CD4-positive, alpha-beta T cell treated with Interleukin-2 at 100 ng/mL for 4 hours (primary cell): ENCODE measurements at regions not wholly inside any gene's neighbourhood (a gene's known extent, or its start where the extent isn't known, plus 50 kb on each side); places are given as distances from the start of the nearest gene placed in this dataset.
"Not testable (repeated sequence)": the region's sequence is repeated elsewhere in the genome, so short reads cannot be mapped to it uniquely, and the experiment has no call there.

ENCODE experiments used
- DNase-seq: peaks from one replicate; pipeline ENCODE4 v3.0.0-alpha.2; 2020; ENCODE audit warnings: low spot score

DNA sequence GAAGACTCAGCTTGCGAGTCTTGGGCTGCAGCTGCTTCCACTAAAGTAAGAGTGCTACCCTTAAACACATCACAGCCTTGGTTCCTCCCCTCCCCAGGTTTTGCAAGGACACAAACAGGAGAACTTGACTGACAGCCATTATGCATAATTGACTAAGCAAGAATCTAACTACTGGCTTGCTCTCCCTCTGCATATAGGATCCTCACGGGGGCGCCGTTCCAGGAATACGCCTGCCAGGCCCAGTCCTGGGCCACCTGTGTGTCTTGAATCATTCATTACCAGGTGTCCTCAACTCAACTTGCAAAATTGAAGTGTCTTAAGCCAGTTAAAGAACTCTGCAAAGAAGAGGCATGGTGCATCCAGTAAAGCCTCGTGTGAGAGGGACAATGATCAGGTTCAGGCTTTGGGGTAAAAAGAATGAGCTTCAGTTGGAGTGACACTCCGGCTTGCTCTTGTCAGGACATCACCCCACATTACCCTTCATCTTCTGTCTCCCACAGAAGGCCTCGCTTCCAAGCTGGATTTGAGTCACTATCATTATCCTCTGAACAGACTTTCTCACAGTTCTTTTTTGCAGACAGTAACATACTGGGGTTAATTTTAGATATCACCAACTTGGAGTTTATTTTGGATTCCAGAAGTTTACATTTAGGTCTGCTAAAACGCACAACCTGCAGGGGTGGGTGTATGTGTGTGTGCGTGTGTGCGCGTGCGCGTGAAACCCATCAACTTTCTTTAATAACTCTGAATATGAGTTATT lies 273.5 kb upstream of the HS3ST1 start:
- DNase-seq, result no peak

DNA sequence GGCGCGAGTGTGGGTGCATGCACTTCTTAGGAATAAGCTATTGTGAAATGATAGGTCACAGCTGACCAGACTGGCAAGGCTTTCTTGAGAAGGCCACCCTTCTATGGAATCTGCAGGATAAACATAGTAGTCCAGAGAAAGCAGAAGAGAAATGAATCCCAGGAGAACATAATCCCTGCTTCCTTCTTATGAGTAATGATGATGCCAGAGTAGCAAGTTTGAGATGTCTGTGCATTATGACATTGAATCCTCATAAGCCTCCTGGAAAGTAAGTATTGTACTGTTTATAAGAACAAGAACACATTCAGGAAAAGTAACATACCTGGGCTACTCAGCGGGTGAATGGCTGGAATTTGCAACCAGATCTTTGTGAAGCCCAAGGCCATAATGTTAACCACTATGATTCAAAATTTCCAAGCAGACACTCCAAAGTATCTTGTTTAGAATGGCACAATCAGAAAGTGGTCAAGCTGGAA lies 272.1 kb upstream of the HS3ST1 start:
- DNase-seq, result no peak

DNA sequence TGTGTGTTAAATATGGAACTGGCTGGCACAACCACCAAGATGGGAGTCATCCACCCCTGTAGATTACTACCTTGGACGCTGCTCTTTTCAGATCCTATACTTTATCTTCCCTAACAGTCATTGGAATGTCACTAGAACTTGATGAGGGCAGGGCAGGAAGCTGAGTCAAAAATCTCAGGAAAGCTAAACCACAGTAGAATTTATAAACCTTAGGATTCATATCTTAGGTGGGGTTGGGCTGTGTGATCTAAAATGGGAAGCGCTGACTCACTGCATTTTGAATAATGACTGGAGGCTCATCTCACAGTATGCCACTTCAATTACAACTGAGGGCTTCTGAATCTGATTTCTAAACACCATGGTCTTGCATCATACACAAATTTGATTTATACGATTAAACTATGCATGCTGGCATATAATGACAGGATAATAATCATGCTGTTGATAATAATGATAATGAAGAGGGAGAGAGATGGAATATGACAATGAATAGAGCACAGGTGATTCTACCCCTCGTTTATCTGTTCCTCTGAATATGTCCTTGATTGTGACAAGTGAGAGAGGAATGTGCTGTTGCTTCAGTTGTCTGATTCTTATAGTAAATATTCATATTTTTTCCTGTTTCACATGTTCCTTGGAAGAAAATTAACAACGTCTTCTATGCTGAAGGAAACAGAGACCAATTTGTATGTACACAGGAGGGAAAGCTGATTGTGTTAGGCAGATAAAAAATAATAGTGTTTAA lies 270.3 kb upstream of the HS3ST1 start:
- no peak for DNase-seq

DNA sequence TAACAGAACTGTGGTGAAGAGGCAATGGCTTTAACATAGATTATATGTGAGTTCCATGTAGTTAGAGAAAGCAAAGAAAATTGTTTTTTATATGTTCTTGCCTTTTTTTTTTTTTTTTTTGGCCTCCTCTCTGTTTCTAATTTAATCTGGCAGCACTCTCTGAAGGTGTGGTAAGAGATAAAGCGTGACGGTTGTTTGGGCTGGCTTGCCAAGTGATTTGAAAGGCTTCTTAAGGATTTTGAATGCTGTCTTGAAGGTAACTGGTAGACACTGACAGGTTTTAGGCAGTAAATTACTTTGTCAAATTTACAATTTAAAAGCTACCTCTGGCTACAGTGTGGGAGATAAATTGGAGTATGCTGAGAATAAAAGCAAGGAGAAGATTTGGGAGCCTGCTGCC lies 269.3 kb upstream of the HS3ST1 start:
- no peak for DNase-seq

DNA sequence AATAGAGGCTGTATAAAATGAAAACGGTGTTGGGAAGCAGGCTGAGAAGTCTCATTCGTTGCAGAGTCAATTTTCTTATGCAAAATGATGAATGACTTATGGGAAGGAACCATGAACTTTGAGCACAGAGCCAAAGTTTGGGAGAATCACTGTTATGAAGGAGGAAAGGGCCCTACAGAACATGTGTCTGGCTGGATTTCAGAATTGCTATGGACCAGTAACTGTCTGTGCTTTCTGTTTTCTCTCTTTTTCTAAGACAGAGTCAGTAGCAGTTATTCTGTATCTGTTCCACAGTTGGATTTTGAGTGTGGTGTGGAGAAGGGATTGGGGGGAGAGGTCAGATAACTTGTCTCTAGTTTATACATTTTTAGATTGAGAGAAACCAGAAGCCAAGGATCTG lies 265.0 kb upstream of the HS3ST1 start:
- DNase-seq, result no peak

DNA sequence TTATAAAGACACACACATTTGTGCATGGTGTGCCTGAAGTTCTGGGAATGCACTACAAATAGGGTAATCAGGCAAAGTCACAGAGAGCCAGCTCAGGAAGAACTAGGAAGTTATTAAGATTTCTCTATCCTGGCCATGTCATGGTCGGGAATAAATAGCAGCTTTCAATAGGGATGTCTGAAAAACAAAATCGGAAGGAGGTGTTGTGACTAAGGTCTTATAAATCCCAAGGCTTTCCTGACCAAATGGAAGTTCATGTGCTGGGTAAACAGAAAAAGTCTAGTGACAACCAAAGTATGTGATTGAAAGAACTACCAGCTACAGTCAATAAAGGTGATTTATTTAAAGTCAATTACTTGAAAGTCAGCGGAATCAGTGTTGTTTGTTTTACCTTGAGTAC lies 262.5 kb upstream of the HS3ST1 start:
- no peak for DNase-seq

DNA sequence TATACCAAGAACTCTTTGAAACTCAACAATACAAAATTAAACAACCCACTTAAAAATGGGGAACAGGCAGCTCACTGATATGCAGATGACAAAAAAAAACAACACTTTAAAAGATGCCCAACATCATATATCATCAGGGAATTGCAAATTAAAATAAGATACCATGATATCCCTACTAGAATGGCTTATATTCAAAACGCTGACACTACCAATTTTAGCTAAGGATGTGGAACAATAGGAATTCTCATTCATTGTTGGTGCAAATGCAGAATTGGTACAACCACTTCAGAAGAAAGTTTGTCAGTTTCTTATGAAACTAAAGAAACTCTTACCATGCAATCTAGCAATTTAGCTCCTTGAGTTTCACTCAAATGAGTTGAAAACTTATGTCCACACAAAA lies 259.0 kb upstream of the HS3ST1 start:
- DNase-seq, result no peak

DNA sequence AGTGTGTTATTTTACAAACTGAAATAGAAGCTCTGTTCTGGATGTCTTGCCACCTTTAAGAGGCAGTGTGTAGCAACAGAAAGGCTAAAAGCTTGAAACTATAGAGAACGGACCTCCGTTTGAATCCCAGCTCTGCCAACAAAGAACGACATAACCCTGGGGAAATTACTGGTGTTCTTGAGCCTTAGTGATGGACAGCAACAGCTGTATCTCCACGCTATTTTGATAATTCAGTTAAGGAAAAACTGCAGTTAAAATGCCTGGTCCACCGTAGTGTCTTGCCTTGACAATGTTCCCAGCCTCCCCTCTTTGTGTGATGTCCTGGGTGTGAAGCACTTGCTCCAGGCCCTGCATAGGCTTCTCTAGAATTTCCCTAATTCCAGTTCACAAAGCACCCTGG lies 256.8 kb upstream of the HS3ST1 start:
- DNase-seq, result no peak

DNA sequence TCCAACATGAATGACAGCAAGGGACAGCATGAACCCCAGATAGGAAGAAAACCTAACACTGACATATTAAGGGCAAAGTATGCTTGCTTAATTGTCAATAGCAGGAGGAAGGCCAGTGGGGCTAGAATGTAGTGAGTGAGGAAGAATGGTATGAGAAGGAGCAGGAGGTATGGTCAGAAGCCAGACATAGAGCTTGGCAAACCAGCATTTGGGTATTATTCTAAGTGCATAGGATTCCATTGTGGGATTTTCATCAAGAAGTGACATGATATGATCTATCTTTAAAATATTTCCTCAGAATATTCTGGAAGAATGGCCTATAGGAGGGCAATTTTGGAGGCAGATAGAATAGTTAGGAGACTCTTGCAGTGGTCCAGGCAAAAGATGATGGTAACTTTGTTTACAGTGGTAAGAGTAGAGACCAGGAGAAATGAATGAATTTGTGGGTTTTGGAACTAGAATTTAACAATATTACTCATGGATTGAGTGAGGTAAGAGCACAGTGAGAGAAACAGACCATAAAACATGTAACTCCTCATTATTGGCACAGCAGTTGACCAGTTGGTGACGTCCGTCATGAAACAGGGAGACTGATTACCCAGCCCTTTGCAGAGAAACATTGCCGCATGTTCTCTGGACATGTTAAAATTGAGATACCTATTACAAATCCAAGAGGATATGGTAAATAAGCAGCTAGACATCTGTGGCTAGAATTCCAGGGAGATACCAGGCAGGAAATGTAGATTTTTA lies 246.5 kb upstream of the HS3ST1 start:
- DNase-seq, result no peak

DNA sequence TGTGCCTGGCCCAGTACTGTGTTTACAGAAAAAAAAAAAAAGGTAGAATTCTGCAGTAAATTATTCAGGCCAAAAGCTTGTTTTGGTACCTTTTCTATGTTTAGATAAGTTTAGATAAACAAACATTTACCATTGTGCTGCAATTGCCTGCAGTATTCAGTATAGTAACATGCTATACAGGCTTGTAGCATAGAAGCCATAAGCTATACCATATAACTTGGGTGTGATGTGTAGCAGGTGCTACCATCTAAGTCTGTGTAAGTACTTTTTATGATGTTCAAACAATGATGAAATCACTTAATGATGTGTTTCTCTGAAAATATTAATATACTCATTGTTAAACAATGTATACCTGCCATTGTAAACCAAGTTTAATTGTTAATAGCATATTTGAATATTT lies 241.6 kb upstream of the HS3ST1 start:
- no peak for DNase-seq

DNA sequence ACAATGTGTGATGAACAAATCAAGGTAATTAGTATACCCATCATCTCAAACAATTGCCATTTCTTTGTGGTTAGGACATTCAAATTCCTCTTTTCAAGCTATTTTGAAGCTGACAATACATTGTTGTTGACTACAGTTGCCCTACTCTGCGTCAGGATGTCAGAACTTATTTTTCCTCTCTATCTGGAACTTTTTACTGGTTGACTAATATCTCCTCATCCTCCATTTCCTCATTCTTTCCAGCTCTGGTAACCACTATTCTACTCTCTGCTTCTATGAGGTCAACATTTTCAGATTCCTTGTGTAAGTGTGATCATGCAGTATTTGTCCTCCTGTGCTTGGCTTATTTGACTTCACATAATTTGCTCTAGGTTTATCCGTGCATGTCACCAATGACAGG lies 240.5 kb upstream of the HS3ST1 start:
- no peak for DNase-seq

DNA sequence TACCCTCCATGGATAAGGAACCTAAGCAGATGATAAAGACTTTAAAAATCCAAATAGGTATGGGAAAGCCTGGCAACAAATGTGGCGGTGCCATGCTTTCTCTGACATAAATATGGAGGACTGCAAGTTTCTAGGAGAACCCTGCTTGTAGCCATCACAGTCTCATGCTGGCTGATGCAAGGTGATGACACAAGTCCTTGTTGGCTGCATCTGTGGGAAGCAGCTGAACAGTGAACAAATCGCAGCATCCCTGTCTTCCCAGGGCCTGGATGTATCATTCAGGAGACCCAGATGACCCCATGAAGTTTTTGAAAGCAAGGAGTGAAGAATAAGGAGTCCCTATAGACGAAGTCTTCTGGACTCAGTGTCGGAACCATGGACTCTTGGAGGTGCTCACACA lies 234.4 kb upstream of the HS3ST1 start:
- DNase-seq, result no peak

DNA sequence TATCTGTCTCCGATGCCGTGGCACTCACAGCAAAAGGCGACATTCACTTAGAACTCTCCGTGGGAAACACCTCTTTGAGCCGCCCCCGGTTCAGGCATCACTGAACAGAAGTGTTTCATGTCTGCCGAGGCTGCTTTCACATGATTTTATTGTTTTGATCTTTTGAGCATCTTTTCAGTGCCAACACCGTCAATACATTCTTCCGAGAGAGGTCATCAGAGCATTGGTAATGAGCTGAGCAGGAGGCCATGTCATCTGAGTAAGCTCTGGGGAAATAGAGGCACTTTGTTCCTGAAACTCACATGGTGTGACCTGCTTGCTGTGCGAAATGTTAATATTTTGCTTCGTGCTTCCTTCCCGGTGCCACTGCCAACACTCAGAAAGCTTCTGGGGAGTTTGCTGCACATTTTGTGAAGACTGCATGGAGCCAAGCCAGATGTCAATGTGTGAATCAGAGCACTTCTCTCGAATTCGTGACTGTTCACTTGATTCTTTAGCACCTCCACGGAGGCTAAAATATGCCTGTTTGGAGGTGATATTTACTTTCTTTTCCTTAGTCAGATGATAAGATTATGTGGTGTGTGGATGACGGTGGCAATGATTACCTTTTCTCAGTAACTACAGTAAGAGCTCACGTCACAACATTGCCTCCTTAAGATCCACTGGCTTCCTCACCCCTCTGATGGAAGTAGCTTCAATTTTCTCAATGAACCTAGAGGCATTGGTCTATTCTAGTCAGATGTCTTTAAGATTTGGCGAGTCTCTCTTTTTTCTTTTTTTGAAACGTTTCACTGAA lies 222.3 kb upstream of the HS3ST1 start:
- no peak for DNase-seq

DNA sequence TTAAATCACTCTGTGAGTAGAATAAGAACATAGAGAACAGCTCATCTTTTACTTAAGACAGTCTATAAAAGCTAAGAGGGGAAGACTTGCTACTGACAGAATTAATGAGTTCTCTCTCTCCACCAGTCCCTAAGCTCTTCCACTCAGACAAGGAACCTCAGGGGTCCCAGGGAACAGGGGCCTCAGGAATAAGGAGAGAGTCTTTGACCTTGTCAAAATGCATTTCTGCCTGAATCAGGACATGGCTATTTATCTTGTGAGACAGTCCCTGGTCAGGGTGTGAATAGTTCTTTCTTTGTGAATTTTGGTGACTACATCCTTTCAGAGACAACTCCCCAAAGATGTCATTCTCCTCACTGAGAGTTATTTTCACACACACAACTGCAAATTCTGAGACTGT lies 218.7 kb upstream of the HS3ST1 start:
- DNase-seq, result no peak

DNA sequence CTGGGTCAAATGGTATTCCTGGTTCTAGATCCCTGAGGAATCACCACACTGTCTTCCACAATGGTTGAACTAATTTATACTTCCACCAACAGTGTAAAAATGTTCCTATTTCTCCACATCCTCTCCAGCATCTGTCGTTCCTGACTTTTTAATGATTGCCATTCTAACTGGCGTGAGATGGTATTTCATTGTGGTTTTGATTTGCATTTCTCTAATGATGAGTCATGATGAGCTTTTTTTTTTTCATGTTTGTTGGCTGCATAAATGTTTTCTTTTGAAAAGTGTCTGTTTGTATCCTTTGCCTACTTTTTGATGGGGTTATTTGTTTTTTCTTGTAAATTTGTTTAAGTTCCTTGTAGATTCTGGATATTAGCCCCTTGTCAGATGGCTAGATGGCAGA lies 214.4 kb upstream of the HS3ST1 start:
- DNase-seq, result not testable (repeated sequence)

DNA sequence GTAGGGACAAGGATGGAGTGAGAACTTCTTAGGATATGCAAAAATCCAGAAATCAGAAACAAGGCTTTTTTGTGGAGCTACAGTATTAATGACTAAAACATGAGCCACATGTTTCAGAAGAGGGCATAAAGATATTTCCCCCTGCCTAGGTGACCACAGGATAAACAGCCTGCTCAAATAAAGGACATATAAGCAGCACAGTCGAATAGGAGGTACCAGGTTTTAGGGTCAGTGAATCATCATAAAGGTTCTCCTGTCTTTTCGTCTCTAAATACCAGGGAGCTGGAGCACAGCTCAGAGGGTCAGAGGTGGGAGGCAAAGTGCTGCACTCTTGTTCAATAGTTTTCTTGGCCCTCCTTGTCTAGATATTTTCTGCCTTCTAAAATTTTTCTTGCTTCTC lies 211.9 kb upstream of the HS3ST1 start:
- DNase-seq, result no peak

DNA sequence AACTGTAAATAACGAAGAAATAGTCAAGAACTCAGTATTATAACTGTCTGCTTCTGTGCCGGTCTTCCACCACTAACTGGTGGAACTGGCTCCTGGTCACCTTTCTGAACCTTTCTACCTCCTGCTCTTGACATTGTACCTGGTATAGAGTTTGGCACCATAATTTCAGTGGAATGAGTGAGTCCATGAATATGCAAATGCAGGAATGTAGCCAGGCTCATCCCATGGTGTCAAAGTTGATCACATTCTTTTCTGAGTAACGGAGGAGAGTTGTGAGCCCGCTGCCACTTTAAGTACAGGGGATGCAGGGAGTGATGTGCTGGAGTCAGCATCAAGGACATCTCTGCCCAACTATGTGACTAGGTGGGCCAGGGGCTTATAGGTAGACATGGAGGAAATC lies 207.9 kb upstream of the HS3ST1 start:
- DNase-seq, result no peak

DNA sequence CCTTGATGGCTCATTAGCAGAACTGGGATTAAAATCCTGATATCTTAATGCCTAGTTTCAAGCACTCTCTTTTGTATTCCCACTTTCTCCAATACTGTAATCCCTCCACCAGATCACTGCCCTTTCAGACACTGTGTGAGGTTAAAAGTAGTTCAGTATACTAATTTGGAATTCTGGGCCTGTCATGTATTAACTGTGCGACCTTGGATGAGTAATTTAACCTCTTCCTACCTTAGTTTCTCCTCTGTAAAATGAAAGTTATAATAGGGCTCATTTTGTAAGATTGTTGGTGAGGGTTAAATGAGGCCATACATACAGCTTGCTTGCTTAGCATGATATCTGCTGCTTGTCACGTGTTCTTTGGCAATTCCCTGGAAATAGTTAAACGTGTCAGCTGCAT lies 207.3 kb upstream of the HS3ST1 start:
- no peak for DNase-seq

DNA sequence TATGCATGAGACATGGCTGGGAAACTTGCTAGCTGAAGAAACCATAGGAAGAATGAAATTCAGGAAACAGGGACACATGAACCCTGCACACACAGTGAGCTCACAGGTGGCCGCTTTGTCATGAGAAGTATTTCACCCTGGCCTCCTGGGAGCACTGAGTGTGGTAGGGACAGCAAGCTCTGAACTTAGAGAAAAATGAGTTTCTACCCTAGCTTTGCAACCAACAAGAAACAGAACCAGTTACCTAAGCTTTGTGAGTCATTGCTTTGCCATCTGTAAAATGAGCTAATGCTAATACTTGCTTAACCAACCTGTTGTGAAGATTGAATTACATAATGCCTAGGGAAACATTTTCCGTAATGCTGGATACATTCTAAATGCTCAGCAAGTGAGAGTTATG lies 206.6 kb upstream of the HS3ST1 start:
- DNase-seq, result no peak

DNA sequence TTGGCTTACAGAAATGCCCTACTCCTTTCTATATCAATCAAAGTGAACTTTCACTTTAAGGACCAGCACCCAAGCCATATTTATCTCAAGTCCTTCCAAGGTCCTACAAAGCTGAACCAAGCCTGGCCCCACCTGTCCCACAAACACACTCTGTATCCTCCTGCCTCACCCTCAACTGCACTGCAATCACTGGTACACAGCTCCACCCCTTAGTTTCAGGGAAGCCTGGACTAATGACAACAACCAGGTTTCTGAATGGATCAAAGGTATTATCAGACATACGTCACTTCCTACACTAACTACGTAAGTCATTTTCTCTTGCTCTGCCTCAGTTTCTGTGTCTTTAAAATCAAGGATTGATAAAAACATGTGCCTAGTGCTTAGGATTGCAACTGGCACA lies 205.6 kb upstream of the HS3ST1 start:
- DNase-seq, result no peak

DNA sequence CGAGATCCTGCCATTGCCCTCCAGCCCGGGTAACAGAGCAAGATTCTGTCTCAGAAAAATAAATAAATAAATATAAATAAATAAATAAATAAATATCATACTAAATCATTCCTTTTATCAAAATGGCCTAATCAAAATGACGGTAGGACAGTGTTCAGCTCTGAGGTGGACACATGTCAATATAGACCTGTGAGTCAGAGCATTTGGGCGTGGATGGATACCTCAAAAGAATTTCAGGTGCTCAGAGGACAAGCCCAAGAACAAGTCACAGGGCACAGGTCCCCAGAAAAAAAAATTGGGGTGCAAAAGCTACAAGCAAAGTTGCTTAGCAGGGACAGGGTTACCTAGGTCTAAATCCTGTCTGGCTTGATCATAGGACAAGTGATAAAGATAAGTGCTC lies 204.7 kb upstream of the HS3ST1 start:
- no peak for DNase-seq

DNA sequence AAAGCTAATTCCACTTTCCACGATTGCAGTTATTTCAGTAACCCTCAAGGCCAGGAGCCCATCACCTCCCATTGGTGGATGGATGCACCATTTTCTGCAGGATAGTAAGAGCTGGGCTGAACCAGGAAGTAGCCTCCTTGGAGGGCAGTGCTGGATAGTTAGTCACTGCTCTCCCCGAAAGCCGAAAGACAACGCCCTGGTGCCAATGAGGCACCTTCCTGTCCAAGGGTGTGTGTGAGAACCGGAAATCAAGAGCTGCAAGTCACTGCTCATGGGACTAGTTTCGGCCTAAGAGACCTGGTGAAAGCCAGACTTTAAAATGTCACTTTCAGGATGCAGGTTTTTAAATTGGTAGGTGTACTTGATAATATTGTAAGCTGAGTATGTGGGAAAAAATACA lies 203.8 kb upstream of the HS3ST1 start:
- no peak for DNase-seq
